Liver (tissue), 8 donors: ENCODE measurements at regions not wholly inside any gene's neighbourhood (a gene's known extent, or its start where the extent isn't known, plus 50 kb on each side); places are given as distances from the start of the nearest gene placed in this dataset.

Experiments
- DNase-seq: peaks from one replicate; pipeline ENCODE4 v3.0.0-alpha.2; 2017; ENCODE audit warnings: low spot score
- H3K27ac ChIP-seq, 2 donors: one replicate each; pipeline ENCODE4 v1.7.0; 2013; ENCODE audit warnings: inconsistent platforms in 2 of 2, low read length in 2 of 2, control low read depth in 1 of 2, low read depth in 1 of 2, mild to moderate bottlenecking in 1 of 2
- H3K27me3 ChIP-seq, 4 donors: one replicate each; pipeline versions ENCODE4 v1.6.1 to v1.7.0; 2013; ENCODE audit warnings: low read length in 3 of 4, inconsistent platforms in 1 of 4, mild to moderate bottlenecking in 1 of 4, moderate library complexity in 1 of 4; ENCODE audit not compliant: control insufficient read depth in 4 of 4, insufficient read depth in 4 of 4
- H3K36me3 ChIP-seq, 4 donors: one replicate each; pipeline versions ENCODE4 v1.6.1 to v1.7.0; 2013; ENCODE audit warnings: low read length in 3 of 4, mild to moderate bottlenecking in 3 of 4, low read depth in 1 of 4, moderate library complexity in 1 of 4; ENCODE audit not compliant: control insufficient read depth in 4 of 4, insufficient read depth in 3 of 4
- H3K4me1 ChIP-seq, 4 donors: one replicate each; pipeline versions ENCODE4 v1.6.1 to v1.7.0; 2013; ENCODE audit warnings: low read length in 3 of 4, mild to moderate bottlenecking in 3 of 4, moderate library complexity in 1 of 4; ENCODE audit not compliant: control insufficient read depth in 4 of 4, insufficient read depth in 4 of 4
- H3K4me3 ChIP-seq, 3 donors: one replicate each; pipeline versions ENCODE4 v1.6.1 to v1.7.0; 2013; ENCODE audit warnings: low read length in 3 of 3, control low read depth in 1 of 3, low read depth in 1 of 3, mild to moderate bottlenecking in 1 of 3
- H3K9ac ChIP-seq, 2 donors: one replicate each; pipeline ENCODE4 v1.7.0; 2013; ENCODE audit warnings: low read length in 2 of 2, mild to moderate bottlenecking in 2 of 2, moderate library complexity in 2 of 2, control low read depth in 1 of 2, low read depth in 1 of 2
- H3K9me3 ChIP-seq, 4 donors: one replicate each; pipeline versions ENCODE4 v1.6.1 to v1.7.0; 2013; ENCODE audit warnings: low read length in 3 of 4; ENCODE audit not compliant: control insufficient read depth in 4 of 4
- EGR1 ChIP-seq, 2 donors: IDR thresholded peaks; 2 replicates each; pipeline ENCODE4 v1.6.1; 2016 to 2018; ENCODE audit warnings: antibody characterized with exemption in 2 of 2, low read depth in 2 of 2
- FOXA1 ChIP-seq: IDR thresholded peaks from 2 replicates; pipeline ENCODE4 v1.6.1; 2016; ENCODE audit warnings: antibody characterized with exemption
- FOXA2 ChIP-seq: IDR thresholded peaks from 2 replicates; pipeline ENCODE4 v1.6.1; 2016; ENCODE audit warnings: antibody characterized with exemption
- GABPA ChIP-seq, 2 donors: IDR thresholded peaks in 1 of 2; conservative IDR thresholded peaks in 1 of 2; 2 replicates each; pipeline ENCODE4 v1.6.1; 2016; ENCODE audit warnings: antibody characterized with exemption in 2 of 2, mild to moderate bottlenecking in 1 of 2, moderate library complexity in 1 of 2
- HNF4A ChIP-seq, 2 donors: conservative IDR thresholded peaks; 2 replicates each; pipeline ENCODE4 v1.6.1; 2016; ENCODE audit warnings: antibody characterized with exemption in 2 of 2, mild to moderate bottlenecking in 2 of 2
- HNF4G ChIP-seq: IDR thresholded peaks from 2 replicates; pipeline ENCODE4 v1.6.1; 2016; ENCODE audit warnings: antibody characterized with exemption
- JUND ChIP-seq, 2 donors: IDR thresholded peaks; 2 replicates each; pipeline ENCODE4 v1.6.1; 2016; ENCODE audit warnings: antibody characterized with exemption in 2 of 2
- NR2F2 ChIP-seq: IDR thresholded peaks from 2 replicates; pipeline ENCODE4 v1.6.1; 2016; ENCODE audit warnings: antibody characterized with exemption
- RAD21 ChIP-seq, 2 donors: IDR thresholded peaks; 2 replicates each; pipeline ENCODE4 v1.6.1; 2016; ENCODE audit warnings: antibody characterized with exemption in 2 of 2, mild to moderate bottlenecking in 2 of 2
- RXRA ChIP-seq, 2 donors: IDR thresholded peaks; 2 replicates each; pipeline ENCODE4 v1.6.1; 2017 to 2018; ENCODE audit warnings: antibody characterized with exemption in 2 of 2, mild to moderate bottlenecking in 1 of 2
- SP1 ChIP-seq: IDR thresholded peaks from 2 replicates; pipeline ENCODE4 v1.6.1; 2018; ENCODE audit warnings: antibody characterized with exemption, mild to moderate bottlenecking
- TAF1 ChIP-seq: conservative IDR thresholded peaks from 2 replicates; pipeline ENCODE4 v1.6.1; 2016; ENCODE audit warnings: antibody characterized with exemption, mild to moderate bottlenecking
- YY1 ChIP-seq: IDR thresholded peaks from 2 replicates; pipeline ENCODE4 v1.6.1; 2016; ENCODE audit warnings: antibody characterized with exemption, mild to moderate bottlenecking
- WGBS: extraction: QIAGEN DNeasy Blood & Tissue Kit; methylation state at CpG from one replicate; pipeline ENCODE4 v1.1.7; 2013; 5-methylcytosine and 5-hydroxymethylcytosine counted together
- TF ChIP-seq, protein P1 (sequence below): IDR thresholded peaks from 2 replicates; pipeline ENCODE4 v1.6.1; 2016; ENCODE audit warnings: antibody characterized with exemption, mild to moderate bottlenecking
- TF ChIP-seq, protein P2 (sequence below): IDR thresholded peaks from 2 replicates; pipeline ENCODE4 v1.6.1; 2016; ENCODE audit warnings: antibody characterized with exemption
- TF ChIP-seq, protein P3 (sequence below): fragments of 150-350 bp; IDR thresholded peaks from 2 replicates; pipeline ENCODE4 v1.5.1; 2017; ENCODE audit warnings: improper control_type of control experiment, low read depth, low read length; ENCODE audit not compliant: missing input control
- TF ChIP-seq, protein P4 (sequence below): IDR thresholded peaks from 2 replicates; pipeline ENCODE4 v1.6.1; 2016; ENCODE audit warnings: antibody characterized with exemption
- TF ChIP-seq, protein P5 (sequence below): IDR thresholded peaks from 2 replicates; pipeline ENCODE4 v1.6.1; 2016; ENCODE audit warnings: antibody characterized with exemption
- donor health status: healthy.
- donor health status: healthy.
- donor health status: healthy.
- donor health status: healthy.
- donor health status: healthy.

DNA sequence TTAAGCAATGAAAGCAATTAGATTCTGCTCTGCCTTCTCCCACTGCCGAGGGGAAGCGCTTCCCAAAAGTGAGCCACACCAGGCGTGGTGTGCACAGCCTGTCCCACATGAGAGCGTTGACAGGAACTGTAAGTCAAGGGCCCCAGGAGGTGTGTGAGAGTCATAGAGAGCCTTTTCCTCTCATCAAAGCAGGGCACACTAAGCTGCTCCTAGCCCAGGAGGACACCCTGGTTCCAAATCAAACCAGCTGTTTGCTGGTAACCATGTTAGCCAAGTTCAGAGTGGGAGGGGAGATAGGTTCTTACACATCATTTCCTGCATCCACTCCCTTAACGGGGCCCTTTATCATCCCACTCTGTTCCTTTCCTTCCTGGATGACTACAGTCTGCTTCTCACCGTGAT lies 98.3 kb downstream of the SPTSSA start:
- TF ChIP-seq YY1 (no peak), HNF4A (conservative IDR thresholded peaks at IDR 0.05) (no peak), EGR1 (IDR thresholded peaks at IDR 0.05; ENCODE audit: low read depth in 2 of 2) (no peak), RAD21 (IDR thresholded peaks at IDR 0.05) (no peak), FOXA2 (no peak), TAF1 (no peak), NR2F2 (no peak), SP1 (no peak), HNF4G (no peak), FOXA1 (no peak), RXRA (IDR thresholded peaks at IDR 0.05) (no peak)
- TF ChIP-seq, protein P1, sequence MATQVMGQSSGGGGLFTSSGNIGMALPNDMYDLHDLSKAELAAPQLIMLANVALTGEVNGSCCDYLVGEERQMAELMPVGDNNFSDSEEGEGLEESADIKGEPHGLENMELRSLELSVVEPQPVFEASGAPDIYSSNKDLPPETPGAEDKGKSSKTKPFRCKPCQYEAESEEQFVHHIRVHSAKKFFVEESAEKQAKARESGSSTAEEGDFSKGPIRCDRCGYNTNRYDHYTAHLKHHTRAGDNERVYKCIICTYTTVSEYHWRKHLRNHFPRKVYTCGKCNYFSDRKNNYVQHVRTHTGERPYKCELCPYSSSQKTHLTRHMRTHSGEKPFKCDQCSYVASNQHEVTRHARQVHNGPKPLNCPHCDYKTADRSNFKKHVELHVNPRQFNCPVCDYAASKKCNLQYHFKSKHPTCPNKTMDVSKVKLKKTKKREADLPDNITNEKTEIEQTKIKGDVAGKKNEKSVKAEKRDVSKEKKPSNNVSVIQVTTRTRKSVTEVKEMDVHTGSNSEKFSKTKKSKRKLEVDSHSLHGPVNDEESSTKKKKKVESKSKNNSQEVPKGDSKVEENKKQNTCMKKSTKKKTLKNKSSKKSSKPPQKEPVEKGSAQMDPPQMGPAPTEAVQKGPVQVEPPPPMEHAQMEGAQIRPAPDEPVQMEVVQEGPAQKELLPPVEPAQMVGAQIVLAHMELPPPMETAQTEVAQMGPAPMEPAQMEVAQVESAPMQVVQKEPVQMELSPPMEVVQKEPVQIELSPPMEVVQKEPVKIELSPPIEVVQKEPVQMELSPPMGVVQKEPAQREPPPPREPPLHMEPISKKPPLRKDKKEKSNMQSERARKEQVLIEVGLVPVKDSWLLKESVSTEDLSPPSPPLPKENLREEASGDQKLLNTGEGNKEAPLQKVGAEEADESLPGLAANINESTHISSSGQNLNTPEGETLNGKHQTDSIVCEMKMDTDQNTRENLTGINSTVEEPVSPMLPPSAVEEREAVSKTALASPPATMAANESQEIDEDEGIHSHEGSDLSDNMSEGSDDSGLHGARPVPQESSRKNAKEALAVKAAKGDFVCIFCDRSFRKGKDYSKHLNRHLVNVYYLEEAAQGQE = no peak
- TF ChIP-seq, protein P2, sequence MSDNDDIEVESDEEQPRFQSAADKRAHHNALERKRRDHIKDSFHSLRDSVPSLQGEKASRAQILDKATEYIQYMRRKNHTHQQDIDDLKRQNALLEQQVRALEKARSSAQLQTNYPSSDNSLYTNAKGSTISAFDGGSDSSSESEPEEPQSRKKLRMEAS = no peak
- TF ChIP-seq, protein P3, sequence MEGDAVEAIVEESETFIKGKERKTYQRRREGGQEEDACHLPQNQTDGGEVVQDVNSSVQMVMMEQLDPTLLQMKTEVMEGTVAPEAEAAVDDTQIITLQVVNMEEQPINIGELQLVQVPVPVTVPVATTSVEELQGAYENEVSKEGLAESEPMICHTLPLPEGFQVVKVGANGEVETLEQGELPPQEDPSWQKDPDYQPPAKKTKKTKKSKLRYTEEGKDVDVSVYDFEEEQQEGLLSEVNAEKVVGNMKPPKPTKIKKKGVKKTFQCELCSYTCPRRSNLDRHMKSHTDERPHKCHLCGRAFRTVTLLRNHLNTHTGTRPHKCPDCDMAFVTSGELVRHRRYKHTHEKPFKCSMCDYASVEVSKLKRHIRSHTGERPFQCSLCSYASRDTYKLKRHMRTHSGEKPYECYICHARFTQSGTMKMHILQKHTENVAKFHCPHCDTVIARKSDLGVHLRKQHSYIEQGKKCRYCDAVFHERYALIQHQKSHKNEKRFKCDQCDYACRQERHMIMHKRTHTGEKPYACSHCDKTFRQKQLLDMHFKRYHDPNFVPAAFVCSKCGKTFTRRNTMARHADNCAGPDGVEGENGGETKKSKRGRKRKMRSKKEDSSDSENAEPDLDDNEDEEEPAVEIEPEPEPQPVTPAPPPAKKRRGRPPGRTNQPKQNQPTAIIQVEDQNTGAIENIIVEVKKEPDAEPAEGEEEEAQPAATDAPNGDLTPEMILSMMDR = no peak
- TF ChIP-seq, protein P4, sequence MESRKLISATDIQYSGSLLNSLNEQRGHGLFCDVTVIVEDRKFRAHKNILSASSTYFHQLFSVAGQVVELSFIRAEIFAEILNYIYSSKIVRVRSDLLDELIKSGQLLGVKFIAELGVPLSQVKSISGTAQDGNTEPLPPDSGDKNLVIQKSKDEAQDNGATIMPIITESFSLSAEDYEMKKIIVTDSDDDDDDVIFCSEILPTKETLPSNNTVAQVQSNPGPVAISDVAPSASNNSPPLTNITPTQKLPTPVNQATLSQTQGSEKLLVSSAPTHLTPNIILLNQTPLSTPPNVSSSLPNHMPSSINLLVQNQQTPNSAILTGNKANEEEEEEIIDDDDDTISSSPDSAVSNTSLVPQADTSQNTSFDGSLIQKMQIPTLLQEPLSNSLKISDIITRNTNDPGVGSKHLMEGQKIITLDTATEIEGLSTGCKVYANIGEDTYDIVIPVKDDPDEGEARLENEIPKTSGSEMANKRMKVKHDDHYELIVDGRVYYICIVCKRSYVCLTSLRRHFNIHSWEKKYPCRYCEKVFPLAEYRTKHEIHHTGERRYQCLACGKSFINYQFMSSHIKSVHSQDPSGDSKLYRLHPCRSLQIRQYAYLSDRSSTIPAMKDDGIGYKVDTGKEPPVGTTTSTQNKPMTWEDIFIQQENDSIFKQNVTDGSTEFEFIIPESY = no peak
- TF ChIP-seq, protein P5, sequence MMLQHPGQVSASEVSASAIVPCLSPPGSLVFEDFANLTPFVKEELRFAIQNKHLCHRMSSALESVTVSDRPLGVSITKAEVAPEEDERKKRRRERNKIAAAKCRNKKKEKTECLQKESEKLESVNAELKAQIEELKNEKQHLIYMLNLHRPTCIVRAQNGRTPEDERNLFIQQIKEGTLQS = no peak
- no peaks in the 10 kb centered on the region for H3K9me3 ChIP-seq
- 60% methylated on average over 6 of the region's 6 CpGs for WGBS
- peaks cover 0 to 11% (median 2%) of the 10 kb centered on the region in 4 donors for H3K4me1 ChIP-seq
- H3K27ac ChIP-seq = no peak overlapping the region
- DNase-seq = no peak
- H3K9ac ChIP-seq = no peak overlapping the region
- H3K36me3 ChIP-seq = no peaks in the 10 kb centered on the region
- H3K27me3 ChIP-seq = no peaks in the 10 kb centered on the region
- no peak overlapping the region for H3K4me3 ChIP-seq

DNA sequence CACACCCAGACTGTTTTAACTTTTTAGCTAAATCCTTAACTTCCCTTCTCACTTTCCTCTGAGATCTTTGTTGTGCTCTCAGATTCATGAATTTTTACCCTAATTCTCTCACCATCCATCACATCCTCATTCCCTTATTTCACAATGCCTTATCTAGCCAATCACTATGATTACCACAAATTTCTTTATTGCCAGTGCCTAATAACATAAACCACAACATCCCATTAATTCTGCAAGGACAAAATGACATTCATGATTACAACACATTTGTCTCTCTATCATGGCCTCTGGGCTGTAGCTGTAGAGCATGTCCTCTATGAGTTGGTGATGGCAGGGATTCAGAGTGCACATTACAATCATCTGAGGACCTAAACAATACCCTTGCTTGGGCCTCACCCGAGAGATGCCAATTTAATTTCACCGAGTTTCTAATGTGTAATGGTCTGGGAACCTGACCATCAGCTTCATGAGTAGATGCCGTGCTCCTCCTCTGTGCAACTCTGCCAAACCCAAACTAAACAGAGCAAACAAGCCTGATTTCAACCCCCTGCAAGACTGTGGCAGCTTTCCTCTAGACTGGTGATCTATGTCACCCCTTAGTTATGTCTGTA lies 99.3 kb downstream of the SPTSSA start:
- H3K27ac ChIP-seq = no peak overlapping the region
- WGBS = 87% methylated on average over 3 of the region's 3 CpGs
- TF ChIP-seq, protein P5 = no peak
- TF ChIP-seq FOXA1 = no peak
- TF ChIP-seq JUND (IDR thresholded peaks at IDR 0.05) = no peak
- TF ChIP-seq, protein P4 = no peak
- TF ChIP-seq GABPA (IDR thresholded peaks at IDR 0.05 in 1 of 2, conservative IDR thresholded peaks at IDR 0.05 in 1 of 2) = no peak
- TF ChIP-seq, protein P1 = no peak
- TF ChIP-seq HNF4G = no peak
- no peak for TF ChIP-seq TAF1

More for the DNA sequence above, 99.3 kb downstream of the SPTSSA start:
- no peaks in the 10 kb centered on the region for H3K36me3 ChIP-seq
- H3K4me3 ChIP-seq = no peak overlapping the region
- no peak for DNase-seq
- peaks cover 0 to 8% (median 2%) of the 10 kb centered on the region in 4 donors for H3K4me1 ChIP-seq
- H3K9me3 ChIP-seq = no peaks in the 10 kb centered on the region
- no peaks in the 10 kb centered on the region for H3K27me3 ChIP-seq
- no peak overlapping the region for H3K9ac ChIP-seq
